ENCODE measurements at regions not wholly inside any gene's neighbourhood (a gene's known extent, or its start where the extent isn't known, plus 50 kb on each side); places are given as distances from the start of the nearest gene placed in this dataset.

DNA sequence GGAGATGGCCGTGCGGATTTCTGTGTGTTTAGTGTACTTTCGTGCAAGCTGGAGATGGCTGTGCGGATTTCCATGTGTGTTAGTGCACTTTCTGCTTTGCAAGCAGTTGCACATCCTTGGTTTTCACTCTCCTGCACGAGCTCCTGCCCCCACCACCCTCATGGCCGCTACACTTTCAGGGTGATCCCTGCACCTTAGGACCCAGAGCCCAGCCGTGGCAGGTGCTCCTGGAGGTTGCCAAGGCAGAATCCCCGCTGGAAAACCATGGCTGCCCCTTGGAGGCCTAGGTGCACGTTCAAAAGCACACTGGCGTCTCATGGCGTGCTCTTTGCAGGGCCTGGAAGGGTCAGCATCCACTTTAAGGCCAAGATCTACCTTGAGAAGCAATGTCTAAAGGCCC lies 311.0 kb upstream of the TNRC6C start:
- DNase-seq (ENCODE audit: low read depth), result no peak

DNA sequence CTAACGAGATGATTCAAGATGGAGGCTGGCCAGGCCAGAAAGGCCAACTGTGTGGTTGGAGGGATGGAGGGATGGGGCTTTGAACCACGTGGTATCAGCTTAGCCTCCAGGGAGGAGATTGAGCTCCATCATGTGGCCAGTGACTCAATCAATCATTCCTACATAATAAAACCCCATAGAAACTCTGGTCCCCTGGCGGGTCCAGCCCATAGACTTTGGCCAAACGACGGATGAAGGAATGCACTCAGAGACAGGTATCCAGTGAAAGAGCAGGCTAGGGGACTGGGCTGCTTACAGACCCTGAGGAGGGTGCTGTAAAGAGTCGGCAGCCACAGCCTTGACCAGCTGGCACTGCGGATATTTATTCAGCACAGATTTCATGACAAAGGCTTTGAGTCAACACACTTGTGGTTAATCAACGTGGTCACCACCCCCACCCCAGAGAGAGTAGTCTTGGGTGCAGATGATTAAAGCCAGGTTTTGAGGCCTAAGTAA lies 308.7 kb upstream of the TNRC6C start:
- DNase-seq (ENCODE audit: low read depth), result no peak

DNA sequence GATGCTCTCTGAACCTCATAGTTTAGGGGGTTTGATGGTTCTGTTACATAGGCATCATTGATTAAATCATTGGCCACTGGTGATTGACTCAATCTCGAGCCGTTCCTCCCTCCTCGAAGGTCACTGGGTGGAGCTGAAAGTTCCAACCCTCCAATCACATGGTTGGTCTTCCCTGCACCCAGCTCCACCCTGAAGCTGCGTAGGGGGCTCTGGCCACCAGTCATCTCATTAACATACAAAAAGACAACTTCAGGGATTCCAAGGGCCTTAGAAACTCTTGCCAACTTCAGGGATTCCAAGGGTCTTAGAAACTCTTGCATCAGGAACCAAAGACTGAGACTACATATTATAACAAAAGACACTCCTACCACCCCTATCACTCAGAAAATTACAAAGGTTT lies 306.5 kb upstream of the TNRC6C start:
- DNase-seq (ENCODE audit: low read depth), result no peak

DNA sequence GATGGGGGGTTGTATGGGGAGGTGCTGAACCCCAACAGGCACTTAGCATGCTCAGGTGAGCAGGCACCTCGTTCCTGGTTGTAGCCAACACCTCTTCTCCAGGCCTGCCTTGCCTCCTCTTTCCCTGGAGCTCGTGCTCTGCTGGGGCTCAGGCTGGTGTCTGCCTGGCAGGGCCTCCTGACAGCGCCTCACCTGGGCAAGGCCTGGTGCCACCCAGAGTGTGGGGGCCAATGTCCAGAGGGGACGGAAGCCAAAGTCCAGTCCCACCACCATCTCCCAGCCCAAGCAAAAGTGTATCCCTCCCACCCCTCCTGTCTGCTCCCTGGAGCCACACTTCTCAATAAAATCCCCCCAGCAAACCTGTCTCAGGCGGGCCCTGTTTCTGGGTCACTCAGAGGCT lies 304.2 kb upstream of the TNRC6C start:
- no peak for DNase-seq (ENCODE audit: low read depth)

DNA sequence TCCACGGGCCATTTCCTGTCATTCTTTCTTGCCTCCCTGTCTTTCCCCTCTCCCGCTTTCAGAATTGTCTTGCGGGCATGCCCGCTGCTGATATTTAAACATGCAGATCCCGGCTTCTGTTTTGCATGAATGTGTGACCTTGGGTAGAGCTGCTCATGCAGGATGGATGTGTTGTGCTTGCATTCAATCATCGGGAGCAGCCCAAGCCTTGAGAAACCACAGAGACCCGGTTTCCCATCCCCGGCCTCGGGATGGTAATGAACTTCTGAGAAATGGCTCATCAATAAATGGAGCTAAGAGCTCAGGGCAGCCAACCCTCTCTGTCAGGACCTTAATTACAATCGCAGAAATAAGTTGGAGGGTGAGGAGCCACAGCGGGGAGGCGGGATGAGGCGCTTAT lies 303.7 kb upstream of the TNRC6C start:
- DNase-seq (ENCODE audit: low read depth), result no peak

DNA sequence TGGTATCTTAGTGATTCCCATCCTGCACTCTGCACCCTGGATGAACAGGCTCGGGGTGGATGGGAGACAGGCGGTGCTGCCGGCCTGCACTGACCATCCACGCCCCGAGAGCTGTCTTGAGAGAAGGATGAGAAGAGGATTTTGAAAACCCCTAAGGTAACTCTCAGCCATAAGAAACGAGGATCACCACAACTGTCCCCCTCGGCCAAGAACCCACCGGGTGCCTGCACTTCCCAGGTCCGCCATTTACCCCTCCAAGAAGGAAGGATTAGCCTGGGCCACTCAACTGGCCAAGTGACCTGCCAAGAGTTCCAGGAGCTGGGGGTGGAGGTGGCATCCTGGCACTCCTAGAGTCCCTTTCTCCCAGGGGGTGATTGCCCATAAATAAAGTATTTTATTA lies 302.4 kb upstream of the TNRC6C start:
- no peak for DNase-seq (ENCODE audit: low read depth)

DNA sequence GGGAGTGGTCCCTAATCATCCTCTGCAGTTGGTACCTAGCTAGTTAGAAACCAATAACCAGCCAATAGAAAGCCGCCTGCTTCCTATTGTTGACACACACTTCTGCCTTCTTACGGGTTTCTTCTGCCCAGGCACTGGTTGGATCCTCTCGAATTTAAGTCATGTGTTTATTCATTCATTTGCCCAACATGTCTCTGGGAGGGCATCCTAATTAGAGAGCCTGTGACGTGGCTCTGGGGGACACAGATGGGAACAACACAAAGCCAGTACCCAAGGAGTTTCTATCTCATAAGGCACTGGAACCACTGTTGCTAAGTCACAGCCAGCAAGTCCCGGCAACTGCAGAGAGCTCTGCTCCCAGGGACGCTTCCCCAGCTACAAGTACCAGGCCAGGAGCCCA lies 300.7 kb upstream of the TNRC6C start:
- DNase-seq (ENCODE audit: low read depth), result no peak

DNA sequence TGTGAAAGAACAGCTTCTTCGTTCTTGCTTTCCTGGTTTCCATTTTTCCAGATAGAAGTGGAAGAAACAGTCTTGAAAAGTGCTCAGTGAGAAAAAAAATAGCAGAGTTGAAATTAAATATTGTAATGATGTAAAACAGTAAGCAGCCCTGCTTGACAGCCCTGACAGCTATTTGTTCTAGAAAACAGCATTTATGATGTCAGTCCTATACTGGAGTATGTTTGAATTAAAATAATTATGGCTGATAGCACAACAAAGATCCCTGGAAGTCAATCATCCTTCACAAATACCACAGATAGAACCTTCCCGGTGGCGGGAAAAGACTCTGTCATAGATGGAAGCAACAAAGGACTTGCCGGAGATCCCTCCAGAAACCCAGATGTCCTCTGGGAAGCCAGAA lies 298.0 kb upstream of the TNRC6C start:
- no peak for DNase-seq (ENCODE audit: low read depth)

DNA sequence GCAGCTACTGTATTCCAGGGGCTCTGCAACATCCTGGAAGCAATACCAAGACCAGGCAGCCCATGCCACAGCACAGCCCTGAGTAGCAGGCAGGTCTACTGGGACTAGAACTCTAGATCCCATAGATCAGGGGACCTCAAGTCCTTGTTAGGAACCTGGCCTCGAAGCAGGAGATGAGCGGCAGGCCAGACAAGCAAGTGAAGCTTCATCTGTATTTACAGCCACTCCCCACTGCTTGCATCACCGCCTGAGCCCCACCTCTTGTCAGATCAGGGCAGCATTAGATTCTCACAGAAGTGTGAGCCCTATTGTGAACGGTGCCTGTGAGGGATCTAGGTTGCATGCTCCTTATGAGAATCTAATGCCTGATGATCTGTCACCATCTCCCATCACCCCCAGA lies 295.7 kb upstream of the TNRC6C start:
- DNase-seq (ENCODE audit: low read depth), result no peak

DNA sequence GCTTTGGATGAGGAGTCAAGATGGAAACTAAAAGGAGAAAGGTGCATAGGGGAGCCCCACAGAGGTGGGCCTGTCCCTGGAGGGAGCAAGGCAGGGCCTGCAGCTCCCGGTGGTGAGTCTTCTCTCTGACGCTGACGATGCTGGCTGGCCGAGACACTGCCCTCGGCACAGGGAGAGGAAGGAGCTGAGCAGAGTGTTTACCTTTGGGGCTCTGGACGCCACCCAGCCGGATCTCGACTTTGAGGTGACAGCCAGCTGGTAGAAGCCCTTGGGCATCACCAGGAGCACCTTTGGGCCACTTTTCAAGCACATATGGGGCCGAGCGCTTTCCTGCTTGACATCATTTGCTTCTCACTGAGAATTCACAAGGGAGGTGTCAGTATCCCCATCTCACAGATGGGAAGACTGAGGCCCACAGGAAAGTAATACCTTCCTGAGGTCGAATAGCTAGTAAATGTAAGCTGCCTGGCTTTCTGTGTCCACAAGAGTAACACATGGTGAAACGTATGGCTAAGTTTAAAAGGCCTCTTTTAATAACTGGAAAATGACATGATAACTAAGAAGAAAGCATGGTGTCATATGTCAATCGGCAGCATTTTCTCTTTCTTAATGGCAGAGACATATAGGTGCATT lies 294.3 kb upstream of the TNRC6C start:
- no peak for DNase-seq (ENCODE audit: low read depth)

DNA sequence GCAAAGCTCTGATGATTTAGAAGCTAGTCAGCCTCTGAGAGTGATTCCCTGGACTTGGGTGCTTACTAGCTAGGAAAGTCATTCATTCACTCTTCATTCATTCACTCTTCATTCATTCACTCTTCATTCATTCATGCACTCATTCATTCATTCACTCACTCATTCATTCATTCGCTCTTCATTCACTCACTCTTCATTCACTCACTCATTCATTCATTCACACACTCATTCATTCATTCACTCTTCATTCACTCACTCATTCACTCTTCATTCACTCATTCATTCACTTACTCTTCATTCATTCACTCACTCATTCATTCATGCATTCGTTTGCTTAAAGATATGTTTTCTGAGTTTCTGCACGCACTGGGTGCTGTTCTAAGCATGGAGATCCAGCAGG lies 292.7 kb upstream of the TNRC6C start:
- no peak for DNase-seq (ENCODE audit: low read depth)

DNA sequence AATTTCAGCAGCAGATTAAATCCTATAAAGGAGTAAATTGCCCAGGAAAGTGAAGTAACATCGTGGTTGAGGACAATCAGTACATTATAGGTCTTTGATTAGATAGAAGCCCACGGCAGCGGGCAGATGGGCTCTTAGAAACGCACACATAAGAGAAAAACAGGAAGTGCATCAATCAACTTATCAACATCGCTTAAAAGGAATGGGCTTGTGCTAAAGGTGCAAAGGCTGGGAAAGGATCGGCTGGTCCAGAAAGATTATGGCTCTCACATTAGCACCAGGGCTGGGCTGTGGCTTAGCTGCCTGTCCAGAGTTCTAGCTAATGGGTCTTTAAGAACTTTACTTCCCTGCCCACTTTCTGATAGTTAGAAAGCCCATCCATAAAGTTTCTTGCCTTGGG lies 292.0 kb upstream of the TNRC6C start:
- DNase-seq (ENCODE audit: low read depth), result no peak

DNA sequence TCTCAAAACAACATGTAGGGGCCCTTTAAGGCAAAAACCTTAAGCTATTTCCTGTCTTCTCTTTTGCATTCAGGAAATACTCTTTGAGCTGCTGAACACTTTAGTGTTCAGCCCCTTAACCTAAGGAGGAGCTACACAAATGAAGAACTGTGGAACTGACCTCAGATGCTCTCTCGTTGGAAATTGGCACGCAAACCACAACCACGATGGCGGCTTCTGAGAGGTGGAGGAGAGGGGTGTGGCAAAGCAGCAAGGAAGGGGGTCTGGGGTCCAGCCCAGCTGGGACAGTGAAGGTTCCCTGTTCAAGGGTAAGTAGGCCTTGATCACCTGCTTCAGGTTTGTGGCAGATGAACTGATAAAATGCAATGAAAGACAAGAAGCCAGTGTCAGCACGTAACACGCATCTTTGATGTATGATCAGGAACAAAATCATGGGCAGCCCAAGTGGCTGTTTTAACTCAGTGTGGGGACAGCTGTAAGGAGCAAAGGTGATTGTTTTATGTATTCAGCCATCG lies 291.6 kb upstream of the TNRC6C start:
- no peak for DNase-seq (ENCODE audit: low read depth)

DNA sequence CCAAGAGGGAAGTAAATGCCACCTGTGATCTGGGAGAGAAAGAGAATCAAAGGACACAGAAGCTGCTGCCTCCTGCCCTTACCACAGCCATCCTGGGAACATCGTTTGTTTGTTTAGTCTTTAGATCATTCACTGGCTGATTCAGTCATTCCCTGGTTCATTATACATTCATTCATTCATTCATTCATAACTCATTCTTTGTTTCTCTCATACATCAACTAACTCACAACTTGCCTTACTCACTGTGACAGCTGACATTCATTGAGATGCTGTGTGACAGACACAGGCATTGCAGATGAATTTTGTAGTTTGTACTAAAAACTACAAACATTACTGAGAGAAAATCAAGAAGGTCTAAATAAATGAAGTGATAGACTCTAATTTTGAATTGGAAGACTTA lies 291.0 kb upstream of the TNRC6C start:
- DNase-seq (ENCODE audit: low read depth), result no peak

DNA sequence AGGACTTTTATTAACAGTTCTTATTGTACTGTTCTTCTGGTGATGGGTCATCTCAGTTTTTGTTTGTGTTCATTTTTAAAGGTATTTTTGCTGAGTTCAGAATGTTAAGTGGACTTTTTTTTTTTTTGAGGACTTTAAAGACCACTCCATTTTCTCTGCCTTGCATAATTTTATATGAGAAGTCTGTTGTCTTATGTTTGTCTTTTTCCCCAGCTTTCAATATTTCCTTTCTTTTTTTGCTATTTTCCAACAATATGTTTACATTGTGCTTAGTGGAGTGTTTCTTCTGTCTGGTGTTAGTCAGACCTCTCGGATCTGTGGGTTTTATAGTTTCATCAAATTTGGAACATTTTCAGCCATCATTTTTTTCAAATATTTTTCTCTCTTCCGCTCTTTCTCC lies 290.0 kb upstream of the TNRC6C start:
- no peak for DNase-seq (ENCODE audit: low read depth)

DNA sequence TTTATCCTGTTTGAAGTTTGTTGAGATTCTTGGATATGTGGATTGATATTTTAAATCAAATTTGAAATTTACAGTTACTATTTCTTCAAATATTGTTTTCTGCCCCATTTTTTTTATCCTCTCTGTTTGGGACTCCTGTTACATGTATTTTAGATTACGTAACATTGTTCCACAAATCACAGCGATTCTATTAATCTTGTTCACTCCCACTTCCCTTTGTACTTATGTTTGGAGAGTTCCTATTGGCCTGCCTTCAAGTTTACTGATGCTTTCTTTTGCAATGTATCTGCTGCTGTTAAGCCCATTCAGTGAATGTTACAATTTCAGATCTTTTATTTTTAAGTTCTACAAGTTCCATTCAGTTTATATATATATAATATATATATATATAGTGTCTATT lies 288.3 kb upstream of the TNRC6C start:
- DNase-seq (ENCODE audit: low read depth), result no peak

DNA sequence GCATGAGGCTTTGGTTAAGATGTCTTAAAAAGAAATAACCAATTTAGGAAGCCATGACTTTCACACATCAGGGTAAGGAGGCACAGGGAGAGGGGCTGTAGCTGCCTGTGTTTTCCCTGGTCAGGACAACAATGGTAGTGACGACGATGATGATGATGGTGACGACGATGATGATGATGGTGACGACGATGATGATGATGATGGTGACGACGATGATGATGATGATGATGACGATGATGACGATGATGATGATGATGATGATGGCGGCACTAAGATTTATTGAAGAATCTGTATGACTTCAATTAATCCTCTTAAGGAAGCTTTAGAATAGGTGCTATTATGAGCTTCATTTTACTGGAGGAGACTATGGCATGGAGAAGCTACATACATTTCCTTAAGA lies 284.1 kb upstream of the TNRC6C start:
- DNase-seq (ENCODE audit: low read depth), result no peak

DNA sequence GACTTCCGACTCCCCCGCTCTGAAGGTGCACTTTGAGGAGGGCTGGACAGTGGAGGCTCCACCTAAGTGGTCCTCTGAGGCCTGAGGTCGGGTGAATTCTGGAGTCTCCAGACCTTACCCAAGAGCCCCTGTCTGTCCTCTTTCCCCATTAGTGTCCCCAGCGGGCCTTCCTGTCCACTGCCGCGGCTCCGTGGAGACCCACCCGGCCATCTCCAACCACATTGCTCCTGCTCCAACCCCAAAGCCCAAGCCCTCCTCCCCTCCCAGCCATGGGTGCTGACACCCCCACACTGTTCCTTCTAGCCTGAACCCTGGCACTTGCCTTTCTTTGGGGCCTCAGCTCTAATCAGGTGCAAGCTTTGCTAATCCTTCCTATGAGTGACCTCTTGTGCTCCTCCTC lies 283.1 kb upstream of the TNRC6C start:
- DNase-seq (ENCODE audit: low read depth), result no peak

DNA sequence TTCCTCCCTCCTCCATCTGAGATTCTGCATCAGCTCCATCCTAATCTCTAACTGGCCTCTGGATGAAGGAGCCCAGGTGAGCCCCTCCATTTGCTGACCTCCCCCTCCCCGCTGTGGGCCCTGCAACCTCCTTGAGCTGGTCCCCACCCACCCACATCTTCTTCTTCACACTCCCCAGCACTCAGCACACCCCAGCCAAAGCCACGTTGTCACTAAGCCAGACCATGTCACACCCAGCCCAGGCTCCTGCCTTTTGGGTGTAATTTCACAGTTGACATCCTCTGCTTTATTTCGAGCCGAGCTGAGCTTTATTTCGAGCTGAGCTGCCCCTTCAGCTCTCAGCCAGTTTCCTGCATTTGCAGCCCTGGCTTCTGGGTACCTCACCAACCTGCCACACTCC lies 282.7 kb upstream of the TNRC6C start:
- DNase-seq (ENCODE audit: low read depth), result no peak

DNA sequence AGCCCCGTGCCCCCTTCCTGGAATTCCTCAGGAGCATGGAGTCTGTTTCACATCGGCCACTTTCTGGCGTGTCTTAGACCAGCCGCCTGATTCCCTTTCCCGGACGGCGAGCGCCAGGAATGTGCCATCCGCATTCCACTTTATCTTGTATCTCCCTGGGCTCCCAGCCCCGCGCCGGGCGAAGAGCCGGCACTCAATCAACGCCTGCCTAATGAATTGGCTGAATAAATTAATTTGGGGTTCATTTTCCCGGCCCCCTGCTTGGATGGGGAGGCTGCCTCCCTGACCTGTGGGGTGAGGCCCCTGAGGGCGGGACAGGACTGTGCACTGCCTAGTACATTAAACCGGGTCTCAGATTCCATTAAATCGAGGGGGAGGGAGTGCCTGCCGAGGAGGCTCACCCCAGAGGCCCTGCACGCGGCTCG lies 282.3 kb upstream of the TNRC6C start:
- no peak for DNase-seq (ENCODE audit: low read depth)

DNA sequence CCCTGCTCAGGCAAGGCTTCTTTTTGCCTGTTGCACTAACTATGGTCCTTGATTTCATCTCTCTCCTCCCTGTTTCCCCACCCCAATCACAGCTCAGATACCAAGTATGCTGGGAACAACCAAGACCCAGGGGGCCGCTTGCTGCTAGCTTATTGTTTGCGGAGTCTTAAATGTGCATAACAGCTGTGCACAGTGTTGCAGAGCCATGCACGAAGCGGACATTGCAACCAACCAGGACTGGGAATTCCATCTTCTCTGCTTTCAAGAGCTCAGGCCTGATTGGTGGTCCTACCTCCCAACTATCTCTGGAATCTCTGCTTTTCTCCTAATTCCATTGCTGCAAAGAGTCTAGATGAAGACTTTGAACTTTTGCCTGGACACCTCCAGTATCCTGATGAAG lies 281.3 kb upstream of the TNRC6C start:
- no peak for DNase-seq (ENCODE audit: low read depth)

DNA sequence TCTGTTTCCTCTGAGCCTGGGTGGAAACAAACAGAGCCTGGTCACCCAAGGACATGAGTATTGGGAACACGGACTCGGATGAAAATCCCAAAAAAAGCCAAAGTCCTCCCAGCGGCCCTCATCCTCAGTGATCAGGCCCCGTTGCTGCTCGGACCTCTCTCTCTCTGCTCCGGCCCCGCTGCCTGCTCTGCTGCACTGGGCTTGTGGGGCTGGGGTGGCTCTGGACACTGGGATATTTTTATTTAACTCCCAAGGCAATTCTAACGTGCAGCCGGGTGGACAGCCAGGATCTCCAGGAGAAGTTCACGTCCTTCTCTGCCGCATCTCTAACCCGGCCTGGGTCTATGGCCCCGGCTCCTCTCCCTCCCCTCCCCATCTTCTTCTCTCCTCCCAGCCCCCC lies 280.9 kb upstream of the TNRC6C start:
- no peak for DNase-seq (ENCODE audit: low read depth)

DNA sequence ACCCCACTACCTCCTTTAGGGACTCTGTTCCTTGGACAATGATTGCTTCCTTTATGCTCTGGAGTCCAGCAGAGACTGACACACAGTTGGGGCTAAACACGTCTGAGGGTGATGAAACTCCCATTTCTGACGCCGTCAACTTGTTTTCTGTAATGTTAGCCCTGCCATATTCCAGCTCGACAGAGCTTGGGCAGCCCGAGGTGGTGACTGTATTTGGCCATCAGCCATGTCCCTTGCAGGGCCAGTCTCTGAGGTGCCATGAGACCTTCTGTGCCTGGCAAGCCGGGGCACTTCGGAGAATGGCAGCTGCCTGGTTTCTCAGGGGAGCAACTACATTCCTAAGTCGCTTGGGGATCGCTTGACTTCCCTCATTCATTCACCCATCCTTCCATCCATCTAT lies 278.9 kb upstream of the TNRC6C start:
- no peak for DNase-seq (ENCODE audit: low read depth)

DNA sequence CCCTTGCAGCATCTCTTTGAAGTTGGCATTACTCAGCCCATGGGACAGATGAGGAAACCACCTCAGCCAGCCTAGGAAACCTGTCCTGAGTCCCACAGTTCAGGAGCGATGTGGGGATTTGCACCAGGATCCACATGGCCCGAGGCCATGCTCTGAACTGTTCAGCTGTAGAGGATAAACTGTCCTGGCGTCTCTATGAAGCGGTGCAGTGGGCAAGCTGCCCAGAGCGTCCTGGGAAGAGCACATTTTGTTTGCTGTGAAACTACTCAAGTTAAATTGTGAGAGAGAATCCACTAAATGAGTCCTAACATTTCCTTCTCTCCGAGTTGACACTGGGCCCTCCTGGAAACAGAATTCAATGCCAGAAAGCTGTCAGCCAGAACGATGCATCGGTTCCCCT lies 276.6 kb upstream of the TNRC6C start:
- DNase-seq (ENCODE audit: low read depth), result no peak

All from GM04504 (cell line).